Activated CD8-positive, alpha-beta memory T cell treated with anti-CD3 and anti-CD28 coated beads, Interleukin-2, amount 10 ng/mL, durations not matched to agents 7 days and 5 days (primary cell): ENCODE measurements at regions not wholly inside any gene's neighbourhood (a gene's known extent, or its start where the extent isn't known, plus 50 kb on each side); places are given as distances from the start of the nearest gene placed in this dataset.

Source experiments
- ATAC-seq: fragments of 150-1000 bp; cut with Tn5 transposase; one replicate; pipeline ENCODE4 v1.10.0; 2021; ENCODE audit warnings: moderate library complexity
- CTCF ChIA-PET: fragments of 350-600 bp; sonication (Branson Sonifier 250); formaldehyde crosslinking; loops from one replicate; lab custom pipeline; 2021; ENCODE audit warnings: antibody characterized with exemption; lab: Charles Lee
- DNase-seq: peaks from one replicate; pipeline ENCODE4 v3.0.0-alpha.2; 2020
- H3K27ac Mint-ChIP-seq: one replicate; pipeline ENCODE4 v1.8.0; 2021; ENCODE audit warnings: mild to moderate bottlenecking, mixed read lengths
- H3K27me3 Mint-ChIP-seq: one replicate; pipeline ENCODE4 v1.8.0; 2021; ENCODE audit warnings: mixed read lengths
- H3K36me3 Mint-ChIP-seq: one replicate; pipeline ENCODE4 v1.8.0; 2021; ENCODE audit warnings: mild to moderate bottlenecking, mixed read lengths
- H3K4me1 Mint-ChIP-seq: one replicate; pipeline ENCODE4 v1.8.0; 2021; ENCODE audit warnings: mixed read lengths
- H3K4me3 Mint-ChIP-seq: one replicate; pipeline ENCODE4 v1.8.0; 2021; ENCODE audit warnings: mild to moderate bottlenecking, moderate library complexity, mixed read lengths
- H3K9me3 Mint-ChIP-seq: one replicate; pipeline ENCODE4 v1.8.0; 2022; ENCODE audit warnings: low read depth, mixed read lengths

- no peaks in the 10 kb centered on the region for H3K36me3 Mint-ChIP-seq
These were observed 1038.3 kb upstream of the ACVR2A start for GRCh38 chr2:146806364-146807005.

GRCh38 chr2:146804288-146804687 lies 1040.5 kb upstream of the ACVR2A start:
- no peaks in the 10 kb centered on the region for H3K27me3 Mint-ChIP-seq
- no peaks in the 10 kb centered on the region for H3K4me1 Mint-ChIP-seq
- ATAC-seq: no peak
- H3K9me3 Mint-ChIP-seq: peaks cover 2% of the 10 kb centered on the region
- H3K4me3 Mint-ChIP-seq: no peak overlapping the region
- DNase-seq: no peak
- no peaks in the 10 kb centered on the region for H3K36me3 Mint-ChIP-seq
- CTCF ChIA-PET: no interaction called here
- no peak overlapping the region for H3K27ac Mint-ChIP-seq

More at GRCh38 chr2:146806364-146807005, 1038.3 kb upstream of the ACVR2A start:
- H3K27me3 Mint-ChIP-seq: no peaks in the 10 kb centered on the region
- no peak overlapping the region for H3K4me3 Mint-ChIP-seq
- no peak for ATAC-seq
- peaks cover 5% of the 10 kb centered on the region for H3K9me3 Mint-ChIP-seq
- DNase-seq: no peak
- CTCF ChIA-PET: no interaction called here
- no peak overlapping the region for H3K27ac Mint-ChIP-seq
- H3K4me1 Mint-ChIP-seq: no peaks in the 10 kb centered on the region

- ATAC-seq (no peak), DNase-seq (no peak)
- no peak overlapping the region for H3K4me3 Mint-ChIP-seq
- CTCF ChIA-PET: no interaction called here
- no peaks in the 10 kb centered on the region for H3K36me3 Mint-ChIP-seq
- no peaks in the 10 kb centered on the region for H3K9me3 Mint-ChIP-seq
- no peaks in the 10 kb centered on the region for H3K4me1 Mint-ChIP-seq
- H3K27me3 Mint-ChIP-seq: no peaks in the 10 kb centered on the region
- H3K27ac Mint-ChIP-seq: no peak overlapping the region
These were observed 1042.9 kb upstream of the ACVR2A start for GRCh38 chr2:146801886-146802285.

DNA sequence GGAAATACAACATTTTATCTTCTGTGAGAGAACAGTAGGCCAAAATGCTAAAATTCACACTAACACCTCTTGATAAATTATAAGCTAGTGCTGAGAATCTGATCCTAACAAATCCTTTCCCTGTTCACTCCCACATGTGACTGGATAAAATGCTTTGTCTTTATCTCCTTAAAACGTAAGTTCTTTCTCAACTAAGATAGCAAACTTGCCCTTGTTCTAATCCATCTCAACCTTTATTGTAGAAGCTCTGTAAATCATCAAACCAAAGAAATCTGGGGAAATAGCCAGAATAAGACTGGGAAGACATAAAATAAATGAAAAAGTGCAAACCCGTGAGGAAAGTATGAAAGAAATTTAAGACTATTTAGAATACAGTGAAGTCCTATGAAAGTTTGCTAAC lies 1058.4 kb upstream of the ACVR2A start:
- Mint-ChIP-seq H3K4me3 (no peak overlapping the region), H3K9me3 (peaks cover 11% of the 10 kb centered on the region), H3K4me1 (no peaks in the 10 kb centered on the region), H3K27ac (no peak overlapping the region), H3K36me3 (no peaks in the 10 kb centered on the region), H3K27me3 (no peaks in the 10 kb centered on the region)
- DNase-seq: no peak
- CTCF ChIA-PET: no interaction called here
- ATAC-seq: no peak

- Mint-ChIP-seq H3K27me3 (no peaks in the 10 kb centered on the region), H3K36me3 (no peaks in the 10 kb centered on the region), H3K9me3 (peaks cover 11% of the 10 kb centered on the region), H3K4me1 (no peaks in the 10 kb centered on the region), H3K27ac (no peak overlapping the region), H3K4me3 (no peak overlapping the region)
- DNase-seq: no peak
- ATAC-seq: no peak
- CTCF ChIA-PET: interaction anchor here (1.1 kb wide), 1 partner anchor 8 kb away, joined by 3 read pairs; no protein-coding TSS in a partner anchor
These were observed 1059.7 kb upstream of the ACVR2A start for GRCh38 chr2:146785101-146785500.

GRCh38 chr2:146784602-146785001 lies 1060.2 kb upstream of the ACVR2A start:
- no peaks in the 10 kb centered on the region for H3K27me3 Mint-ChIP-seq
- no peak for ATAC-seq
- no peaks in the 10 kb centered on the region for H3K36me3 Mint-ChIP-seq
- CTCF ChIA-PET: no interaction called here
- H3K27ac Mint-ChIP-seq: no peak overlapping the region
- no peaks in the 10 kb centered on the region for H3K4me1 Mint-ChIP-seq
- no peak for DNase-seq
- H3K9me3 Mint-ChIP-seq: peaks cover 10% of the 10 kb centered on the region
- no peak overlapping the region for H3K4me3 Mint-ChIP-seq

- ATAC-seq: no peak
- no peak for DNase-seq
- no peak overlapping the region for H3K4me3 Mint-ChIP-seq
- CTCF ChIA-PET: interaction anchor here (0.7 kb wide), 1 partner anchor 8 kb away, joined by 3 read pairs; no protein-coding TSS in a partner anchor
- no peaks in the 10 kb centered on the region for H3K4me1 Mint-ChIP-seq
- no peaks in the 10 kb centered on the region for H3K27me3 Mint-ChIP-seq
- no peaks in the 10 kb centered on the region for H3K9me3 Mint-ChIP-seq
- no peaks in the 10 kb centered on the region for H3K36me3 Mint-ChIP-seq
- no peak overlapping the region for H3K27ac Mint-ChIP-seq
These were observed 1067.6 kb upstream of the ACVR2A start for GRCh38 chr2:146777181-146777580.

DNA sequence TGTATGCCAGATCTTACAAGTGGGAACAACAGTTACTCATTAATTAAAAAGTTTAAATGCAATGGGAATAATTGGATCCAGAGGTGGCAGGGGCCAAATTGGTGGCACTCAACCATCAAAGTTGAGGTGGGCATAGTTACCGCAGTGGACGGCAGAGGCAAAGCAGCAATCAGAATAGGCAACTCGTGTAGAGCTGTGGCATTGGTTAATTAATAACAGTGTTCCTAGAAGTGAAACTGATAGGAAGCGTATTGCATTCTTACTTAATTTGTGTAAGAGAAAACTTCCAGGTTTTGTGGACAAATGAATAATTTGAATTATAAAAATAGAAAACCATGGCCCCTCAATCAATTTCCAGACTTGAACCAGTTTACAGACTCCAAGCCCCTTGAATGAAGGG lies 1068.2 kb upstream of the ACVR2A start:
- DNase-seq: no peak
- Mint-ChIP-seq H3K4me1 (no peaks in the 10 kb centered on the region), H3K9me3 (no peaks in the 10 kb centered on the region), H3K36me3 (no peaks in the 10 kb centered on the region), H3K27me3 (no peaks in the 10 kb centered on the region), H3K27ac (no peak overlapping the region), H3K4me3 (no peak overlapping the region)
- CTCF ChIA-PET: interaction anchor here (0.7 kb wide), 1 partner anchor 9 kb away, joined by 3 read pairs; no protein-coding TSS in a partner anchor
- no peak for ATAC-seq

DNA sequence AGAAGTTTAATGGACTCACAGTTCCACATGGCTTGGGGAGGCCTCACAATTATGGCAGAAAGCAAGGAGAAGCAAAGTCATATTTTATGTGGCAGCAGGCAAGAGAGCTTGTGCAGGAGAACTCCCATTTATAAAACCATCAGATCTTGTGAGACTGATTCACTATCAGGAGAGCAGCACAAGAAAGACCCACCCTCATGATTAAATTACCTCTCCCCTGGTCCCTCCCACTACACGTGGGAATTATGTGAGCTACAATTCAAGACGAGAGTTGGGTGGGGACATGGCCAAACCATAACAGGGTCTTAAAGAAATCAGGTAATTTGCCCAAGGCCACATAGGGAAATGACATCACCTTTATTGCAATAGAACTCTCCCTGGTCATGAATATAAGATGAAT lies 1073.3 kb upstream of the ACVR2A start:
- no peak for ATAC-seq
- H3K4me1 Mint-ChIP-seq: no peaks in the 10 kb centered on the region
- H3K27me3 Mint-ChIP-seq: no peaks in the 10 kb centered on the region
- H3K27ac Mint-ChIP-seq: no peak overlapping the region
- no peaks in the 10 kb centered on the region for H3K36me3 Mint-ChIP-seq
- no peak for DNase-seq
- CTCF ChIA-PET: no interaction called here
- no peaks in the 10 kb centered on the region for H3K9me3 Mint-ChIP-seq
- H3K4me3 Mint-ChIP-seq: no peak overlapping the region

DNA sequence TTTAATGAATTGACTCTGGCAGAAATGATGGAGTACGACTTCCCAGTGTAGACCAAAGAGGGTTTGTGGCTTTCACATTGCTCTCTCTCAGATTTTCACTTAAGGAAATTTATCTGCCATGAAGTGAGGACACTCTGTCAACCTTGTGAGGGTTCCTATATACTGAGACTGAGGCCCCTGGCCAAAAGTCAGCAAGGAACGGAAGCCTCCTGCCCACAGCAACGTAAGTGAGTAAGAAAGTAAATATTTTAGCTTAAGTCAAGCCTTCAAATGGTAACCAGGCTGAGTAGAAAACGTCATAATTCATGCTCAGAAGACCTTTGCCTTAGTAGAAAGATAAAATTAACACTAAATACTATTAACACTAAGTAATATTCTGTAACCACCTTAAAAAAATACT lies 1080.5 kb upstream of the ACVR2A start:
- H3K9me3 Mint-ChIP-seq: no peaks in the 10 kb centered on the region
- no peak overlapping the region for H3K27ac Mint-ChIP-seq

DNA sequence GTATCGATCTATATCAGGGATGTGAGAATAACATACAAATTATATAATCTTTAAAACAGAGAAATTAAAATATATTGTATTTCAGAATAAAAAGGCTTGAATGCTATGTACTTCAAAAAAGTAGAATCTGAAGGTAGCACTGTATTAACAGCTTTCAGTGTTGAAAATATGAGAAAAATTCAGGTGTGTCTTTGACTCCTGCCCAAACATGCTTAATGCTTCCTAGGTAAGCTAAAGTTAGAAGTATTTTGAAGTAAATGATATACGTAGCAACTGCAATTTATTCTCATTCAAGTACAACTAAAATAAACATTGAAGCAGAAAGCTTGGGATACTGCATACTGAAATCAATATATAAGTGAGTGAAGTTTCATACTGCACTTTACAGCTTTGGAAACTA lies 1082.0 kb upstream of the ACVR2A start:
- no peaks in the 10 kb centered on the region for H3K36me3 Mint-ChIP-seq
- H3K4me1 Mint-ChIP-seq: no peaks in the 10 kb centered on the region
- DNase-seq (no peak), ATAC-seq (no peak)
- H3K9me3 Mint-ChIP-seq: no peaks in the 10 kb centered on the region
- CTCF ChIA-PET: interaction anchor here (0.6 kb wide), 1 partner anchor 835 kb away, joined by 3 read pairs; no protein-coding TSS in a partner anchor
- no peaks in the 10 kb centered on the region for H3K27me3 Mint-ChIP-seq
- H3K27ac Mint-ChIP-seq: no peak overlapping the region
- H3K4me3 Mint-ChIP-seq: no peak overlapping the region

More for the DNA sequence above, 1080.5 kb upstream of the ACVR2A start:
- Mint-ChIP-seq H3K4me3 (no peak overlapping the region), H3K4me1 (no peaks in the 10 kb centered on the region), H3K36me3 (no peaks in the 10 kb centered on the region), H3K27me3 (no peaks in the 10 kb centered on the region)
- DNase-seq: no peak
- no peak for ATAC-seq
- CTCF ChIA-PET: no interaction called here

GRCh38 chr2:146754606-146755005 lies 1090.2 kb upstream of the ACVR2A start:
- no peaks in the 10 kb centered on the region for H3K27me3 Mint-ChIP-seq
- no peaks in the 10 kb centered on the region for H3K4me1 Mint-ChIP-seq
- DNase-seq (no peak), ATAC-seq (no peak)
- no peak overlapping the region for H3K4me3 Mint-ChIP-seq
- CTCF ChIA-PET: no interaction called here
- H3K9me3 Mint-ChIP-seq: peaks cover 3% of the 10 kb centered on the region
- no peaks in the 10 kb centered on the region for H3K36me3 Mint-ChIP-seq
- no peak overlapping the region for H3K27ac Mint-ChIP-seq

DNA sequence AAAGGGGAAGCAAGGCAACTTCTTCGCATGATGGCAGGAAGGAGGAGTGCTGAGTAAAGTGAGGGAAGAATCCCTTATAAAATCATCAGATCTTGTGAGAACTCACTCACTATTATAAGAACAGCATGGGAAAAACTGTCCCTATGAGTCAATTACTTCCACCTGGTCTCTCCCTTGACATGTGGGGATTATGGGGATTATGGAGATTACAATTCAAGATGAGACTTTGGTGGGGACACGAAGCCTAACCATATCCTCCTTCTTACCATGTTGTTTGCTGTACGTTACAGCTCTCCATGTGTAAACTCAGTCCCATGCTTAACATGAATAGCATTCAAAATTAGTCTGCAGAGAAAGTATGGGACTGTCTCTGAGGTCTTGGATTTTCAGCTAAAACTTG lies 1096.8 kb upstream of the ACVR2A start:
- Mint-ChIP-seq H3K4me1 (no peaks in the 10 kb centered on the region), H3K9me3 (no peaks in the 10 kb centered on the region), H3K27me3 (no peaks in the 10 kb centered on the region), H3K27ac (no peak overlapping the region), H3K36me3 (no peaks in the 10 kb centered on the region), H3K4me3 (no peak overlapping the region)
- CTCF ChIA-PET: no interaction called here
- no peak for DNase-seq
- no peak for ATAC-seq

- Mint-ChIP-seq H3K36me3 (no peaks in the 10 kb centered on the region), H3K9me3 (no peaks in the 10 kb centered on the region), H3K27ac (no peak overlapping the region), H3K27me3 (no peaks in the 10 kb centered on the region), H3K4me1 (no peaks in the 10 kb centered on the region), H3K4me3 (no peak overlapping the region)
- DNase-seq (no peak), ATAC-seq (no peak)
- CTCF ChIA-PET: no interaction called here
These were observed 1103.6 kb upstream of the ACVR2A start for GRCh38 chr2:146741260-146741659.
